ENCODE measurements at regions not wholly inside any gene's neighbourhood (a gene's known extent, or its start where the extent isn't known, plus 50 kb on each side); places are given as distances from the start of the nearest gene placed in this dataset.

DNA sequence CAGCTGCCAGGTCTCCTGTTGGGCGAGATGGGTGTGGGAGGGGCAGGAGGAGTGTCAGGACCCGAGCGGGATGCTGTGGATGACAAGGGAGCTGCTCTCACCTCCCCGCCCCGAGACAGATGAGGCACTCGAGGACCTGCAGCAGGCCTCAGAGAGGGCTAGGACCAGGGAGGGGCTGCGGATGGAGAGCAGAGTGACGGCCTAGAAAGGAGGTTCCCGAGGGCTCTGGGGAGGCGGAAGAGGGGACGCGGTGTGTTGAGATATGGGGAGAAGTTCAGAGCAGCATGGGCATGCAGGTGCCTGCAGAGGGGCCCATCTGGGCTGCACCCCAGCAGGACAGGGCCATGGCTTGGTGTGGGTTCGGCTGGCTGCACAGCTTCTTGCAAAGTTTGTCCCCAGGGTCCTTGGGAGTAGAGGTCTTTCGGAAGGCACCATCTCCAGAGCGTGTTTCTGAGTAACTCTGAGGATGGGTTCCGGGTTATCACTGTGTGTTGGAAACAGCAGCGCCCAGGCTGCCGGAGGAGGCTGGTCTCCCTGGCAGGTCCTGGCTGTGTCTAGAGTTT lies 104.6 kb downstream of the PAX1 start:
- H3K27ac ChIP-seq (ENCODE audit: low read depth, low read length): no peak overlapping the region

DNA sequence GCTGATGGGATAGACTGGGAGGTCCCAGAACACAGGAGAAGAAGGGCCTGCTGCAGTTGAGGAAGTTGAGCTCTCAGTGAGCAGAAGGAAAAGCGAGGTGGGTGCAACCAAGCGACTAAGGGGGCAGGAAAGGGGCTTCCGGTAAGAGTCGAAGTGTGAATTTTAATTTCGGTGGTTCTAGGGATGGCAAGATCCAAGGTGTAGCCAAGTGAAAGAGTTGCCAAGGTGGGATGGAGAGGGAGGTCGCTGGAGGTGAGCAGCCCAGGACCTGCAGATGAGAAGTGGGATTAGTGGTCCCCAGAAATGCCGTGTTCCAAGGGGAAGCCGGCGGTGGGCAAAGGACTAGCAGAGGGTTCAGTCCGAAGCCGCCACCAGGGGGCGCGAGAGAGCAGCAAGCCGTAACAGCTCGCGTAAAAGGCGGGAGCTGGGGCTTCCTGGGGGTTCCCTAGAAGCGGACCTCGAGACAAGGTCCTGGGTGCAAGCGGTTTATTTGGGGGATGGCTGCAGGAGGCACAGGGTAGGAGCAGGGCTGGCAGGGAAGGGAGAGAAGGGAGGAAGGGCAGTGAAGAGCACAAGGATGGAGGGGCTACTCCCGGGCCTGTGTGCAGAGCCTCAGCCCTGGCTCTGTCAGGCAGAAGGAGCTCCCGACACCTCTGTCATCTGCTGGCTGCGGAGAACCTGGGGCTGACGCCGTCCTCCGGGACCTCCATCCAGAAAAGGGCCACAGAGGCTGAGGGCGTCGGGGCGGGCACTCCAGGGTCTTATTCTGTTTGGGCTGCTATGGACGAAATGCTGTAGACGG lies 103.6 kb downstream of the PAX1 start:
- Histone ChIP-seq H3F3A (ENCODE audit: control insufficient read depth, insufficient read depth) (no peaks in the 10 kb centered on the region), H3K79me2 (ENCODE audit: control insufficient read depth, low read length) (no peaks in the 10 kb centered on the region), H3K9me2 (replicated peaks; ENCODE audit: control insufficient read depth, low read length) (no peaks in the 10 kb centered on the region), H3K4me2 (ENCODE audit: low read length) (no peak overlapping the region), H3K4me1 (ENCODE audit: control insufficient read depth, low read length) (no peaks in the 10 kb centered on the region), H3K27ac (ENCODE audit: low read depth, low read length) (no peak overlapping the region), H3K4me3 (ENCODE audit: low read length) (no peak overlapping the region), H3K9me3 (ENCODE audit: control insufficient read depth, insufficient read depth, low read length) (no peaks in the 10 kb centered on the region), H3K36me3 (ENCODE audit: control insufficient read depth, low read length) (no peaks in the 10 kb centered on the region), H3K27me3 (ENCODE audit: control insufficient read depth, low read length) (no peaks in the 10 kb centered on the region), H4K20me1 (ENCODE audit: control insufficient read depth, insufficient read depth, low read depth, low read length) (no peaks in the 10 kb centered on the region)
- no peak for TF ChIP-seq EZH2phosphoT487 (IDR thresholded peaks at IDR 0.05; ENCODE audit: borderline replicate concordance, low read length)
- TF ChIP-seq, protein P1, sequence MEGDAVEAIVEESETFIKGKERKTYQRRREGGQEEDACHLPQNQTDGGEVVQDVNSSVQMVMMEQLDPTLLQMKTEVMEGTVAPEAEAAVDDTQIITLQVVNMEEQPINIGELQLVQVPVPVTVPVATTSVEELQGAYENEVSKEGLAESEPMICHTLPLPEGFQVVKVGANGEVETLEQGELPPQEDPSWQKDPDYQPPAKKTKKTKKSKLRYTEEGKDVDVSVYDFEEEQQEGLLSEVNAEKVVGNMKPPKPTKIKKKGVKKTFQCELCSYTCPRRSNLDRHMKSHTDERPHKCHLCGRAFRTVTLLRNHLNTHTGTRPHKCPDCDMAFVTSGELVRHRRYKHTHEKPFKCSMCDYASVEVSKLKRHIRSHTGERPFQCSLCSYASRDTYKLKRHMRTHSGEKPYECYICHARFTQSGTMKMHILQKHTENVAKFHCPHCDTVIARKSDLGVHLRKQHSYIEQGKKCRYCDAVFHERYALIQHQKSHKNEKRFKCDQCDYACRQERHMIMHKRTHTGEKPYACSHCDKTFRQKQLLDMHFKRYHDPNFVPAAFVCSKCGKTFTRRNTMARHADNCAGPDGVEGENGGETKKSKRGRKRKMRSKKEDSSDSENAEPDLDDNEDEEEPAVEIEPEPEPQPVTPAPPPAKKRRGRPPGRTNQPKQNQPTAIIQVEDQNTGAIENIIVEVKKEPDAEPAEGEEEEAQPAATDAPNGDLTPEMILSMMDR (IDR thresholded peaks at IDR 0.05; ENCODE audit: low read depth, low read length, poor library complexity, severe bottlenecking): peak; percentile 93

More for the DNA sequence above, 104.6 kb downstream of the PAX1 start:
- TF ChIP-seq, protein P1 (IDR thresholded peaks at IDR 0.05; ENCODE audit: low read depth, low read length, poor library complexity, severe bottlenecking): no peak
- TF ChIP-seq EZH2phosphoT487 (IDR thresholded peaks at IDR 0.05; ENCODE audit: borderline replicate concordance, low read length): no peak
- Histone ChIP-seq H3K4me2 (ENCODE audit: low read length) (no peak overlapping the region), H3K79me2 (ENCODE audit: control insufficient read depth, low read length) (no peaks in the 10 kb centered on the region), H3K36me3 (ENCODE audit: control insufficient read depth, low read length) (no peaks in the 10 kb centered on the region), H3K4me3 (ENCODE audit: low read length) (no peak overlapping the region), H3F3A (ENCODE audit: control insufficient read depth, insufficient read depth) (no peaks in the 10 kb centered on the region), H3K9me3 (ENCODE audit: control insufficient read depth, insufficient read depth, low read length) (no peaks in the 10 kb centered on the region), H3K27me3 (ENCODE audit: control insufficient read depth, low read length) (no peaks in the 10 kb centered on the region), H3K4me1 (ENCODE audit: control insufficient read depth, low read length) (no peaks in the 10 kb centered on the region), H3K9me2 (replicated peaks; ENCODE audit: control insufficient read depth, low read length) (no peaks in the 10 kb centered on the region), H4K20me1 (ENCODE audit: control insufficient read depth, insufficient read depth, low read depth, low read length) (no peaks in the 10 kb centered on the region)

DNA sequence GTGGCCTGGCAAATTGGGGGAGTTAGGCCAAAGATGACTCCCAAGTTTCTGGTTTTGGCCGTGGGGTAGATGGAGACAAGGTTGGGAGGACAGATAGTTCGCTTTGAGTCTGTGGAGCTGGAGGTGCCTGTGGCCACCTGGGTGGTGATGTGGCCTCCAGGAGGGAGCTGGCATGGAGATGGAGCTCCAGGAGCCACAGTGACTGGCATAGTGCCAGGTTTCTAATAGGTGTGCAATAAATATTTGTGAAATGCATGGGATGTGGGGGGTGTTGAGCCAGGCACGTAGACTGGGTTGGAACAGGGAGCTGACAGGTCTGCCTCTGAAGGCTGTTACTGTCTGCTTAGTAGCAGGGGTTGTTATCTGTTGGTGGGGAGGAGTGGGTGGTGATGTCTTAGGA lies 102.7 kb downstream of the PAX1 start:
- H3K36me3 ChIP-seq (ENCODE audit: control insufficient read depth, low read length): no peaks in the 10 kb centered on the region
- H3K27me3 ChIP-seq (ENCODE audit: control insufficient read depth, low read length): no peaks in the 10 kb centered on the region
- TF ChIP-seq, protein P1 (IDR thresholded peaks at IDR 0.05; ENCODE audit: low read depth, low read length, poor library complexity, severe bottlenecking): no peak
- TF ChIP-seq EZH2phosphoT487 (IDR thresholded peaks at IDR 0.05; ENCODE audit: borderline replicate concordance, low read length): no peak
- no peaks in the 10 kb centered on the region for H3K79me2 ChIP-seq (ENCODE audit: control insufficient read depth, low read length)
- H3K4me2 ChIP-seq (ENCODE audit: low read length): no peak overlapping the region
- H3K4me1 ChIP-seq (ENCODE audit: control insufficient read depth, low read length): no peaks in the 10 kb centered on the region
- no peaks in the 10 kb centered on the region for H4K20me1 ChIP-seq (ENCODE audit: control insufficient read depth, insufficient read depth, low read depth, low read length)
- H3F3A ChIP-seq (ENCODE audit: control insufficient read depth, insufficient read depth): no peaks in the 10 kb centered on the region
- no peak overlapping the region for H3K4me3 ChIP-seq (ENCODE audit: low read length)
- H3K9me2 ChIP-seq (replicated peaks; ENCODE audit: control insufficient read depth, low read length): no peaks in the 10 kb centered on the region
- no peaks in the 10 kb centered on the region for H3K9me3 ChIP-seq (ENCODE audit: control insufficient read depth, insufficient read depth, low read length)
- H3K27ac ChIP-seq (ENCODE audit: low read depth, low read length): no peak overlapping the region

Data from DOHH2 (cell line).